ENCODE measurements at regions not wholly inside any gene's neighbourhood (a gene's known extent, or its start where the extent isn't known, plus 50 kb on each side); places are given as distances from the start of the nearest gene placed in this dataset.

DNA sequence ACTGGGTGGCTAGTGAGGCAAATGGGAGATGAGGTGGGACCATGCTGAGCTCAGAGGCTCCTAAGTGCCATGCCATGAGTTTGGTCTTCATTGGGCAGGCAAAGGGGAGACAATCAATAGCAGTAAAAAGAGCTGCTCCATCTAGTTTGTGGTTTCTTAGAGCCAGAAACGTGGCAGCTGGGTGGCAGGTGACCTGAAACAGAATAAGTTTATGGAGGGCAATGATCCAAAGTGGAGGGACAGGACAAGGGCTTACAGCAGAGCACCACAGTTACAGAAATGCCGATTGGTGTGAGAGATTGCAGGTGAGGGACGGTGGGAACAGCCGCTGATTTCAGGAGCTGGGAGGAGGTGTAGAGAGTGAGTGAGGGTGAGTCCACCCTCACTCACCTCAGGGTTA lies 237.0 kb downstream of the LPIN1 start:
- TF ChIP-seq, protein P1, sequence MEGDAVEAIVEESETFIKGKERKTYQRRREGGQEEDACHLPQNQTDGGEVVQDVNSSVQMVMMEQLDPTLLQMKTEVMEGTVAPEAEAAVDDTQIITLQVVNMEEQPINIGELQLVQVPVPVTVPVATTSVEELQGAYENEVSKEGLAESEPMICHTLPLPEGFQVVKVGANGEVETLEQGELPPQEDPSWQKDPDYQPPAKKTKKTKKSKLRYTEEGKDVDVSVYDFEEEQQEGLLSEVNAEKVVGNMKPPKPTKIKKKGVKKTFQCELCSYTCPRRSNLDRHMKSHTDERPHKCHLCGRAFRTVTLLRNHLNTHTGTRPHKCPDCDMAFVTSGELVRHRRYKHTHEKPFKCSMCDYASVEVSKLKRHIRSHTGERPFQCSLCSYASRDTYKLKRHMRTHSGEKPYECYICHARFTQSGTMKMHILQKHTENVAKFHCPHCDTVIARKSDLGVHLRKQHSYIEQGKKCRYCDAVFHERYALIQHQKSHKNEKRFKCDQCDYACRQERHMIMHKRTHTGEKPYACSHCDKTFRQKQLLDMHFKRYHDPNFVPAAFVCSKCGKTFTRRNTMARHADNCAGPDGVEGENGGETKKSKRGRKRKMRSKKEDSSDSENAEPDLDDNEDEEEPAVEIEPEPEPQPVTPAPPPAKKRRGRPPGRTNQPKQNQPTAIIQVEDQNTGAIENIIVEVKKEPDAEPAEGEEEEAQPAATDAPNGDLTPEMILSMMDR (IDR thresholded peaks at IDR 0.05): no peak
- TF ChIP-seq POLR2A (IDR thresholded peaks at IDR 0.05): no peak
